Ishikawa (cell line): ENCODE measurements at regions not wholly inside any gene's neighbourhood (a gene's known extent, or its start where the extent isn't known, plus 50 kb on each side); places are given as distances from the start of the nearest gene placed in this dataset.
A peak's percentile ranks its signal among the peaks of the same experiment; 100 is the strongest.

Experiments
- CEBPB ChIP-seq: IDR thresholded peaks from 2 replicates; pipeline ENCODE4 v1.6.1; 2012
- CREB1 ChIP-seq: IDR thresholded peaks from 2 replicates; pipeline ENCODE4 v1.6.1; 2012; ENCODE audit warnings: low read depth
- EGR1 ChIP-seq: IDR thresholded peaks from 2 replicates; pipeline ENCODE4 v1.6.1; 2012
- EP300 ChIP-seq: IDR thresholded peaks from 2 replicates; pipeline ENCODE4 v1.6.1; 2012; ENCODE audit warnings: borderline replicate concordance
- FOXM1 ChIP-seq: IDR thresholded peaks from 2 replicates; pipeline ENCODE4 v1.6.1; 2012; ENCODE audit warnings: low read depth, borderline replicate concordance
- MAX ChIP-seq: IDR thresholded peaks from 2 replicates; pipeline ENCODE4 v1.6.1; 2012
- NFIC ChIP-seq: IDR thresholded peaks from 2 replicates; pipeline ENCODE4 v1.6.1; 2012
- RAD21 ChIP-seq: IDR thresholded peaks from 2 replicates; pipeline ENCODE4 v1.6.1; 2012; ENCODE audit warnings: low read depth
- REST ChIP-seq: IDR thresholded peaks from 2 replicates; pipeline ENCODE4 v1.6.1; 2012; ENCODE audit warnings: low read depth, mild to moderate bottlenecking
- TAF1 ChIP-seq: IDR thresholded peaks from 2 replicates; pipeline ENCODE4 v1.6.1; 2012; ENCODE audit warnings: low read depth, mild to moderate bottlenecking
- TCF12 ChIP-seq: IDR thresholded peaks from 2 replicates; pipeline ENCODE4 v1.6.1; 2012; ENCODE audit warnings: low read depth
- TEAD4 ChIP-seq: IDR thresholded peaks from 2 replicates; pipeline ENCODE4 v1.6.1; 2012
- USF1 ChIP-seq: IDR thresholded peaks from 2 replicates; pipeline ENCODE4 v1.6.1; 2012
- YY1 ChIP-seq: IDR thresholded peaks from 2 replicates; pipeline ENCODE4 v1.6.1; 2012; ENCODE audit warnings: low read depth
- ZBTB7A ChIP-seq: IDR thresholded peaks from 2 replicates; pipeline ENCODE4 v1.6.1; 2012; ENCODE audit warnings: low read depth

GRCh38 chr12:69023840-69024239 lies 90.9 kb upstream of the CPM start:
- no peak for TF ChIP-seq CEBPB

GRCh38 chr12:69024413-69024812 lies 91.4 kb upstream of the CPM start:
- TF ChIP-seq CEBPB (peak; percentile 81), EGR1 (no peak), EP300 (no peak)

GRCh38 chr12:69024907-69025306 lies 91.9 kb upstream of the CPM start:
- no peak for TF ChIP-seq REST
- TF ChIP-seq FOXM1 = no peak
- no peak for TF ChIP-seq CREB1
- no peak for TF ChIP-seq TAF1
- no peak for TF ChIP-seq EGR1
- no peak for TF ChIP-seq MAX
- no peak for TF ChIP-seq TEAD4
- TF ChIP-seq YY1 = no peak
- no peak for TF ChIP-seq USF1
- TF ChIP-seq ZBTB7A = no peak
- no peak for TF ChIP-seq NFIC

- TF ChIP-seq FOXM1 = no peak
- no peak for TF ChIP-seq MAX
- no peak for TF ChIP-seq YY1
- no peak for TF ChIP-seq RAD21
- no peak for TF ChIP-seq ZBTB7A
- no peak for TF ChIP-seq EGR1
- no peak for TF ChIP-seq TCF12
- TF ChIP-seq EP300 = no peak
- no peak for TF ChIP-seq CEBPB
- TF ChIP-seq CREB1 = no peak
- no peak for TF ChIP-seq NFIC
- TF ChIP-seq TAF1 = no peak
- no peak for TF ChIP-seq USF1
These were observed 93.4 kb upstream of the CPM start for GRCh38 chr12:69026336-69026735.

GRCh38 chr12:69027411-69027881 lies 94.5 kb upstream of the CPM start:
- TF ChIP-seq TCF12 (no peak), NFIC (no peak), MAX (no peak), YY1 (no peak), TEAD4 (no peak), CREB1 (no peak), RAD21 (no peak), REST (no peak)

GRCh38 chr12:69028941-69029729 lies 96.2 kb upstream of the CPM start:
- TF ChIP-seq NFIC (no peak), CREB1 (no peak), MAX (no peak), TAF1 (no peak), USF1 (no peak), RAD21 (no peak), FOXM1 (no peak), TCF12 (no peak), EGR1 (no peak), EP300 (no peak), REST (no peak), CEBPB (no peak)
